ENCODE measurements at regions not wholly inside any gene's neighbourhood (a gene's known extent, or its start where the extent isn't known, plus 50 kb on each side); places are given as distances from the start of the nearest gene placed in this dataset.

- no peak for TF ChIP-seq CTCF (IDR thresholded peaks at IDR 0.05)
- ATAC-seq (ENCODE audit: low FRiP score) (no peak), DNase-seq (ENCODE audit: low spot score) (no peak)
Observed at GRCh38 chr18:78169174-78169864, 810.3 kb upstream of the SALL3 start.

DNA sequence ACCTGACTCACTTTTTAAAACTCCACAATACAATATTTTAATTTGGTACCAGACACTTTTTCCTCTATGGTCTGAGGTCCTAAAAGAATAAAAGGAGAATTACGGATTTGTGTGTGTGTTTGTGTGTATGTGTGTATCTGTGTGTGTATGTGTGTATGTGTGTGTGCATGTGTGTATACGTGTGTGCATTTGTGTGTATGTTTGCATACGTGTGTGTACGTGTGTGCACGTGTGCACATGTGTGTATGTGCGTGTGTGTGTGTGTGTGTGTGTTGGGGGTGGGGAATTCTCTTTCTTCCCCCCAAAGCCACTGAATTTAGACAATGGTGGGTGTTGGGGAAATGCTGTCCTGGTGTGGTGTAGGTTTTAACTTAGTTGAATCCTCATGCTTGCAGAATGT, 807.7 kb upstream of the SALL3 start:
- DNase-seq (ENCODE audit: low spot score) (no peak), ATAC-seq (ENCODE audit: low FRiP score) (no peak)
- TF ChIP-seq CTCF (IDR thresholded peaks at IDR 0.05), result no peak

GRCh38 chr18:78174737-78175136, 804.9 kb upstream of the SALL3 start:
- no peak for ATAC-seq (ENCODE audit: low FRiP score)
- no peak for DNase-seq (ENCODE audit: low spot score)
- TF ChIP-seq CTCF (IDR thresholded peaks at IDR 0.05), result no peak

DNA sequence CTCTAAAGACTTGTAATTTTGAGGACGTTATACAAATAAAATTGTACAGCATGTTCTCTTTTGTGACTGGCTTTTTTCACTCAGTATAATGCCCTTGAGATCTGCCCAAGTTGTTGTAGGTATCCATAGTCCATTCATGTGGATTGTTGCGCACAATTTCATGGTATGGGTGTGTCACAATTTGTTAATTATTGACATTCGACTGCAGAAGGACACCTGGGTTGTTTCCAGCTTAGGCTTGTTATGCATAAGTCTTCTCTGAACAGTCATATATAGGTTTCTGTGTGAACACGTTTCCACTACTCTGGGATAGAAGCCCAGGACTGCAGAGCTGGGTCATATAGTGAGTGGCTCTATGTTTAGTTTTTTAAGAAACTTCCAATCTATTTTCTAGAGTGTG, 800.8 kb upstream of the SALL3 start:
- DNase-seq (ENCODE audit: low spot score) (no peak), ATAC-seq (ENCODE audit: low FRiP score) (no peak)
- no peak for TF ChIP-seq CTCF (IDR thresholded peaks at IDR 0.05)

- no peak for ATAC-seq (ENCODE audit: low FRiP score)
- no peak for DNase-seq (ENCODE audit: low spot score)
- TF ChIP-seq CTCF (IDR thresholded peaks at IDR 0.05), result no peak
Observed at GRCh38 chr18:78180741-78181140, 798.9 kb upstream of the SALL3 start.

DNA sequence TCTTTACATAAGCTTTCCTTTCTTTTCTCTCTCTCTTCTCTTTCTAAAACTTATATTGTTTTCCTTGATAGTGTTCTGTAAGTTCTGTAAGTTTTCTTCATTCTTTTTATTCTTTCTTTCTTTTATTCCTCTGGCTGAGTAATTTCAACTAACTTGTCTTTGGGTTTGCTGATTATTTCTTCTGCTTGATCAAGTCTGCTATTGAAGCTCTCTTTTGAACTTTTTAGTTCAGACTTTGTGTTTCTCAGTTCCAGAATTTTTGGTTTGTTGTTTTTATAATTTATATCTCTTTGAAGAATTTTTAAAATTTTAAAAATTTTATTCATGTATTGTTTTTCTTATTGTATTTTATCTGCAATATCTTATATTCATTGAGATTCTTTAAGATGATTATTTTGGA, 795.8 kb upstream of the SALL3 start:
- ATAC-seq (ENCODE audit: low FRiP score) (no peak), DNase-seq (ENCODE audit: low spot score) (no peak)
- no peak for TF ChIP-seq CTCF (IDR thresholded peaks at IDR 0.05)

DNA sequence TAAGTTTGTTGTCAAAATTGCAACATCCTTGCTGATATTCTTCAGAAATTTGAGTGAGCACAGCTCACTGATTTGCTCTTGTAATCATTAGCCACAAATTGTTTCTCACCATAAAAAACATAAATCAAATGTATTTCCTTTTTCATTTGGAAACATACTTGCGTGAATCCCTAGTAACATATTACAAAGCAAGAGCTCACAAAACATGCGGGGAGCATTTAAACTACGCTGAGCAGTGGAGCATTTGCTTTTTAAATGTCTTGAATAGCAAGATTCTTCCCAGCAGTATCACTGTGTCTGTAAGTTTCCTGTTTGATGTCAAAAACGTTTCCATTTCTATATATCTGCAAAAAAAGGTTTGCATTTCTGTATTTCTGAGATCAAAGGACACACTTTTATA, 788.3 kb upstream of the SALL3 start:
- no peak for ATAC-seq (ENCODE audit: low FRiP score)
- TF ChIP-seq CTCF (IDR thresholded peaks at IDR 0.05), result no peak
- no peak for DNase-seq (ENCODE audit: low spot score)

All from omental fat pad (tissue), 3 donors.